SH-SY5Y (cell line): ENCODE measurements at regions not wholly inside any gene's neighbourhood (a gene's known extent, or its start where the extent isn't known, plus 50 kb on each side); places are given as distances from the start of the nearest gene placed in this dataset.

Source experiments
- GATA2 ChIP-seq: IDR thresholded peaks from 2 replicates; pipeline ENCODE4 v1.6.1; 2011; ENCODE audit warnings: mild to moderate bottlenecking, low read depth, low read length
- GATA3 ChIP-seq: IDR thresholded peaks from 2 replicates; pipeline ENCODE4 v1.6.1; 2011; ENCODE audit warnings: low read depth, mild to moderate bottlenecking, low read length, moderate library complexity

GRCh38 chr2:17065536-17065935, 399.9 kb upstream of the CYRIA start:
- TF ChIP-seq GATA2 = no peak
- no peak for TF ChIP-seq GATA3
